ENCODE measurements at regions not wholly inside any gene's neighbourhood (a gene's known extent, or its start where the extent isn't known, plus 50 kb on each side); places are given as distances from the start of the nearest gene placed in this dataset.

DNA sequence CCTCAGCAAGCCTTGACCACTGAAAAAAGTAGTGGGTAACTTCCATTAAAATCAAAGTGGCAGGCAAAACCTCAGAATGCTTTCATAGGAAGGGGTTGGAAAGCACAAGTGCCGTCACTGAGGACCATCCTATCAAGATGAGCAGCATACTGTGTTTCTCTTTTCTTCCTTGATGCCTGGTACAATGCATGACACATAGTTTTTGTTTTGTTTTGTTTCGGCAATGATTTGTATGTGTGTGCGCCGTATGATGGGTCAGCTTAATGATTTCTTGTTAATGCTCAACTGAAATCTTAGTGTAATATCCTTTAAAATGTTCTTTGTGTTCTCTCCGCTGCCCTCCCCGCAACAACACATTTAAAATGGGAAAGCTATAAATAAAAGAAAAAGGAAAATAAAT, 476.4 kb upstream of the KCNMB2 start:
- Histone ChIP-seq H2AFZ (ENCODE audit: low read depth, low read length) (no peak overlapping the region), H3K4me3 (replicated peaks in 1 of 3; ENCODE audit: insufficient read depth in 1 of 3, low read depth in 1 of 3, low read length in 3 of 3) (no peak overlapping the region), H3K79me2 (ENCODE audit: control insufficient read depth, insufficient read depth, low read length) (no peaks in the 10 kb centered on the region), H3K9ac (replicated peaks; ENCODE audit: extremely low read depth, insufficient read depth, low read length) (no peak overlapping the region), H3K27me3 (ENCODE audit: control insufficient read depth in 2 of 2, insufficient read depth in 2 of 2, low read length in 2 of 2) (no peaks in the 10 kb centered on the region), H3K9me1 (replicated peaks; ENCODE audit: control insufficient read depth, extremely low read depth, insufficient read depth, low read length) (no peaks in the 10 kb centered on the region), H3K36me3 (ENCODE audit: control insufficient read depth in 2 of 2, extremely low read depth in 1 of 2, insufficient read depth in 2 of 2, low read length in 2 of 2) (no peaks in the 10 kb centered on the region), H3K27ac (ENCODE audit: insufficient read depth, low read depth, low read length) (no peak overlapping the region), H3K9me3 (replicated peaks; ENCODE audit: control insufficient read depth, insufficient read depth, low read length) (no peaks in the 10 kb centered on the region), H4K20me1 (replicated peaks; ENCODE audit: control insufficient read depth, extremely low read depth, insufficient read depth, low read length) (no peaks in the 10 kb centered on the region), H3K4me2 (ENCODE audit: insufficient read depth, low read length) (no peak overlapping the region), H3K4me1 (ENCODE audit: control insufficient read depth, extremely low read depth, insufficient read depth, low read length) (peaks cover 8% of the 10 kb centered on the region)
- FAIRE-seq: no peak
- ChIA-PET CTCF (interaction anchor here (1.2 kb wide), 1 partner anchor 22 kb away, joined by 3 read pairs; no protein-coding TSS in a partner anchor), POLR2A (no interaction called here)
- intact Hi-C loops (cut with micrococcal nuclease) (no loop called here), dilution Hi-C loops (cut with MboI; ENCODE audit: extremely low pct_ligation_motif_present, low sequenced_read_pairs) (no loop called here)
- TF ChIP-seq MYC (IDR thresholded peaks at IDR 0.05; ENCODE audit: low read depth, low read length): no peak
- TF ChIP-seq, protein P1, sequence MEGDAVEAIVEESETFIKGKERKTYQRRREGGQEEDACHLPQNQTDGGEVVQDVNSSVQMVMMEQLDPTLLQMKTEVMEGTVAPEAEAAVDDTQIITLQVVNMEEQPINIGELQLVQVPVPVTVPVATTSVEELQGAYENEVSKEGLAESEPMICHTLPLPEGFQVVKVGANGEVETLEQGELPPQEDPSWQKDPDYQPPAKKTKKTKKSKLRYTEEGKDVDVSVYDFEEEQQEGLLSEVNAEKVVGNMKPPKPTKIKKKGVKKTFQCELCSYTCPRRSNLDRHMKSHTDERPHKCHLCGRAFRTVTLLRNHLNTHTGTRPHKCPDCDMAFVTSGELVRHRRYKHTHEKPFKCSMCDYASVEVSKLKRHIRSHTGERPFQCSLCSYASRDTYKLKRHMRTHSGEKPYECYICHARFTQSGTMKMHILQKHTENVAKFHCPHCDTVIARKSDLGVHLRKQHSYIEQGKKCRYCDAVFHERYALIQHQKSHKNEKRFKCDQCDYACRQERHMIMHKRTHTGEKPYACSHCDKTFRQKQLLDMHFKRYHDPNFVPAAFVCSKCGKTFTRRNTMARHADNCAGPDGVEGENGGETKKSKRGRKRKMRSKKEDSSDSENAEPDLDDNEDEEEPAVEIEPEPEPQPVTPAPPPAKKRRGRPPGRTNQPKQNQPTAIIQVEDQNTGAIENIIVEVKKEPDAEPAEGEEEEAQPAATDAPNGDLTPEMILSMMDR (IDR thresholded peaks at IDR 0.05; ENCODE audit: extremely low read depth in 1 of 2, insufficient read depth in 1 of 2, low read depth in 1 of 2, low read length in 2 of 2): no peak
- no peak for TF ChIP-seq POLR2AphosphoS5 (IDR thresholded peaks at IDR 0.05; ENCODE audit: insufficient read depth, low read depth, low read length)
- no peak for TF ChIP-seq MAX (IDR thresholded peaks at IDR 0.05; ENCODE audit: insufficient read depth, insufficient read length)
- no peak for TF ChIP-seq GATA2 (IDR thresholded peaks at IDR 0.05; ENCODE audit: insufficient read depth, insufficient read length, low read depth, low read length)
- TF ChIP-seq EZH2 (IDR thresholded peaks at IDR 0.05; ENCODE audit: borderline replicate concordance, low read depth, low read length, severe bottlenecking): no peak
- no peak for TF ChIP-seq JUN (IDR thresholded peaks at IDR 0.05; ENCODE audit: borderline replicate concordance, insufficient read depth, insufficient read length, low read depth)
- TF ChIP-seq FOS (IDR thresholded peaks at IDR 0.05; ENCODE audit: borderline replicate concordance, insufficient read depth, low read length): no peak
- no peak for TF ChIP-seq POLR2A (IDR thresholded peaks at IDR 0.05; ENCODE audit: low read depth, low read length)
- DNase-seq (ENCODE audit: low read depth, low spot score): no peak
- no TSS peak for BruUV-seq (replicated peaks)
